C4-2B (cell line): ENCODE measurements at regions not wholly inside any gene's neighbourhood (a gene's known extent, or its start where the extent isn't known, plus 50 kb on each side); places are given as distances from the start of the nearest gene placed in this dataset.
A peak's percentile ranks its signal among the peaks of the same experiment; 100 is the strongest.

ENCODE experiments used
- CTCF ChIP-seq: fragments of 450-650 bp; conservative IDR thresholded peaks from 2 replicates; pipeline ENCODE4 v1.5.1; 2017; ENCODE audit warnings: mild to moderate bottlenecking
- ZFX ChIP-seq: fragments of 450-650 bp; IDR thresholded peaks from 2 replicates; pipeline ENCODE4 v1.6.1; 2017

GRCh38 chr2:121974897-121975661 is 219.6 kb downstream of the TSN start:
- TF ChIP-seq CTCF (peak; percentile 71), ZFX (no peak)
